ENCODE measurements at regions not wholly inside any gene's neighbourhood (a gene's known extent, or its start where the extent isn't known, plus 50 kb on each side); places are given as distances from the start of the nearest gene placed in this dataset.

DNA sequence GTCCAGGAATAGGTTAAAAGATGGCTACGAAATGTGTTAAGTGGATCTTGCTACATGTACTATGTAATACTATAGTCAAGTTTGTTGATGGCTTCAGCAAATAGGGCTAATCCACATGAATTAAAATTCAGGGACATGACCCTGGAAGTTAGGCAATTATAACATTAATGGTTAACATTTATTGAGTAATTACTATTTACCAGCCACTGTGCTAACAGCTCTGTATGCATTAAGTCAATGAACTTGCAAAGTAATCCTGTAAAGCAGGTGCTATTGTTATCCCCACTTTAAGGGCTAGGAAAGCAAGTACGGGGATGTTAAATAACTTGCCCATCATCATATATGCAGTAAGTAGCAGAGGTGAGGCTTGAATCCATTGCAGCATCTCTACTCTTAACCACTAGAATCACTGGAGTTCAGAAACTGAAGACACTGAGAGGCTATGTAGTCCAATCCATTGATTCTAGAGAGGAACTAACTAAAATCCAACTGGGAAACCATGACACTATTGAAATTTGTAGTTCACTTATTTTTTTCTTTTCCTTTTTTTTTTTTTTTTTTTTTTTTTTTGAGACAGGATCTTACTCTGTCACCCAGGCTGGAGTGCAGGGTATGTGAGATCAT, 77.5 kb upstream of the SPINK5 start:
- no peak overlapping the region for H4K5ac ChIP-seq (ENCODE audit: insufficient read length, low read depth, low read length)
- H2AFZ ChIP-seq (ENCODE audit: low read length) = no peak overlapping the region
- WGBS, 2 experiments (ENCODE audit: extremely low coverage in 1 of 2, insufficient coverage in 1 of 2, insufficient read length in 1 of 2, insufficient replicate concordance in 2 of 2, low coverage in 1 of 2, low lambda C conversion rate in 2 of 2, missing lambda C conversion rate in 1 of 2) = 88% methylated on average over 2 of the region's 2 CpGs; no CpG with 5 or more reads in 1 of the 2 experiments
- H2BK5ac ChIP-seq (ENCODE audit: low read depth, low read length) = no peak overlapping the region
- H3K27ac ChIP-seq (ENCODE audit: low read depth, low read length) = no peak overlapping the region
- H3K9me3 ChIP-seq (ENCODE audit: insufficient read depth in 2 of 2, low read depth in 1 of 2, low read length in 1 of 2) = no peaks in the 10 kb centered on the region
- no peaks in the 10 kb centered on the region for H4K20me1 ChIP-seq (replicated peaks in 1 of 2; ENCODE audit: control insufficient read depth in 1 of 2, insufficient read depth in 2 of 2, low read length in 2 of 2)
- H3K23me2 ChIP-seq (ENCODE audit: low read depth, low read length) = no peaks in the 10 kb centered on the region
- no peak overlapping the region for H2AK5ac ChIP-seq (ENCODE audit: low read depth, low read length)
- H3K36me3 ChIP-seq (ENCODE audit: control insufficient read depth in 2 of 4, insufficient read depth in 4 of 4, low read length in 3 of 4) = no peaks in the 10 kb centered on the region
- no peaks in the 10 kb centered on the region for H3K79me2 ChIP-seq (ENCODE audit: control insufficient read depth in 1 of 2, insufficient read depth in 2 of 2, low read length in 2 of 2)
- no peak overlapping the region for H3K4ac ChIP-seq (replicated peaks; ENCODE audit: insufficient read length, low read depth, low read length)
- no peak overlapping the region for H3K14ac ChIP-seq (ENCODE audit: insufficient read length)
- H2BK12ac ChIP-seq (ENCODE audit: low read depth, low read length) = no peak overlapping the region
- no peaks in the 10 kb centered on the region for H3K27me3 ChIP-seq (replicated peaks in 1 of 4; ENCODE audit: control insufficient read depth in 3 of 4, extremely low read depth in 1 of 4, insufficient read depth in 3 of 4, low read length in 3 of 4)
- H2BK120ac ChIP-seq (replicated peaks; ENCODE audit: low read depth, low read length) = no peak overlapping the region
- no peak overlapping the region for H4K8ac ChIP-seq (ENCODE audit: extremely low read depth, insufficient read depth, low read length)
- no peak for FAIRE-seq
- H3K79me1 ChIP-seq (ENCODE audit: low read depth, low read length) = no peaks in the 10 kb centered on the region
- H4K91ac ChIP-seq (replicated peaks; ENCODE audit: insufficient read length, low read length) = no peak overlapping the region
- no peak overlapping the region for H3K4me2 ChIP-seq (ENCODE audit: insufficient read depth in 1 of 2, low read depth in 2 of 2, low read length in 2 of 2)
- POLR2A ChIA-PET (ENCODE audit: partially characterized antibody) = interaction anchor here (0.8 kb wide), 1 partner anchor 113 kb away, joined by 3 read pairs; no protein-coding TSS in a partner anchor
- no peak overlapping the region for H3K18ac ChIP-seq (ENCODE audit: extremely low read depth, low read length)
- H3K4me3 ChIP-seq (ENCODE audit: extremely low read depth in 1 of 4, insufficient read depth in 2 of 4, low read depth in 3 of 4, low read length in 4 of 4) = no peak overlapping the region
- H3K4me1 ChIP-seq (replicated peaks in 1 of 4; ENCODE audit: control insufficient read depth in 3 of 4, insufficient read depth in 4 of 4, low read length in 3 of 4) = no peaks in the 10 kb centered on the region
- no peak for DNase-seq (ENCODE audit: low read depth in 1 of 2, low spot score in 2 of 2)
- CTCF ChIA-PET (ENCODE audit: partially characterized antibody) = interaction anchor here (0.6 kb wide), 1 partner anchor 1937 kb away, joined by 3 read pairs; no protein-coding TSS in a partner anchor
- no peak overlapping the region for H2BK15ac ChIP-seq (ENCODE audit: low read length)
- H3K56ac ChIP-seq (replicated peaks; ENCODE audit: insufficient read length, low read depth, low read length) = no peak overlapping the region
- no peak overlapping the region for H3K9ac ChIP-seq (replicated peaks in 1 of 4; ENCODE audit: extremely low read depth in 1 of 4, low read depth in 3 of 4, low read length in 3 of 4)
- H2BK20ac ChIP-seq (ENCODE audit: low read length) = no peak overlapping the region
- peak overlapping the region; percentile 92 for H3K23ac ChIP-seq (ENCODE audit: insufficient read length)
- no peak for TF ChIP-seq EGR1 (IDR thresholded peaks at IDR 0.05; ENCODE audit: borderline replicate concordance, low read depth, low read length)
- TF ChIP-seq PHF8 (conservative IDR thresholded peaks at IDR 0.05; ENCODE audit: low read depth, low read length) = no peak
- no peak for TF ChIP-seq KDM4A (IDR thresholded peaks at IDR 0.05; ENCODE audit: low read depth, low read length, severe bottlenecking)
- TF ChIP-seq CEBPB (IDR thresholded peaks at IDR 0.05; ENCODE audit: low read depth, low read length) = no peak
- TF ChIP-seq SP1 (IDR thresholded peaks at IDR 0.05; ENCODE audit: low read depth, low read length) = no peak
- no peak for TF ChIP-seq CREB1 (IDR thresholded peaks at IDR 0.05)
- no peak for TF ChIP-seq SAP30 (IDR thresholded peaks at IDR 0.05; ENCODE audit: insufficient read depth, insufficient replicate concordance, low read length)
- no peak for TF ChIP-seq SP2 (IDR thresholded peaks at IDR 0.05; ENCODE audit: low read length)
- TF ChIP-seq EZH2 (IDR thresholded peaks at IDR 0.05; ENCODE audit: low read depth, low read length, severe bottlenecking) = no peak
- TF ChIP-seq, protein P1, sequence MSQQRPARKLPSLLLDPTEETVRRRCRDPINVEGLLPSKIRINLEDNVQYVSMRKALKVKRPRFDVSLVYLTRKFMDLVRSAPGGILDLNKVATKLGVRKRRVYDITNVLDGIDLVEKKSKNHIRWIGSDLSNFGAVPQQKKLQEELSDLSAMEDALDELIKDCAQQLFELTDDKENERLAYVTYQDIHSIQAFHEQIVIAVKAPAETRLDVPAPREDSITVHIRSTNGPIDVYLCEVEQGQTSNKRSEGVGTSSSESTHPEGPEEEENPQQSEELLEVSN (IDR thresholded peaks at IDR 0.05) = no peak
- TF ChIP-seq CBX8 (IDR thresholded peaks at IDR 0.05; ENCODE audit: borderline replicate concordance, low read depth, low read length) = no peak
- no peak for TF ChIP-seq SIX5 (IDR thresholded peaks at IDR 0.05; ENCODE audit: low read depth, low read length)
- no peak for TF ChIP-seq RFX5 (IDR thresholded peaks at IDR 0.05; ENCODE audit: borderline replicate concordance, low read depth, low read length)
- no peak for TF ChIP-seq EP300 (IDR thresholded peaks at IDR 0.05; ENCODE audit: borderline replicate concordance in 1 of 2, low read depth in 2 of 2, low read length in 2 of 2)

All from H1 (cell line).